PFSK-1 (cell line): ENCODE measurements at regions not wholly inside any gene's neighbourhood (a gene's known extent, or its start where the extent isn't known, plus 50 kb on each side); places are given as distances from the start of the nearest gene placed in this dataset.

ENCODE experiments used
- FOXP2 ChIP-seq: optimal IDR thresholded peaks from 2 replicates; pipeline ENCODE3; 2011; ENCODE audit warnings: borderline replicate concordance, control low read depth, inconsistent platforms; ENCODE audit not compliant: insufficient read depth; ENCODE audit errors: extremely low read length, extremely low read depth
- POLR2AphosphoS5 ChIP-seq: IDR thresholded peaks from 2 replicates; pipeline ENCODE4 v1.6.1; 2012; ENCODE audit warnings: low read depth, mild to moderate bottlenecking, control low read depth, low read length, moderate library complexity
- REST ChIP-seq, 2 experiments: IDR thresholded peaks; 2 replicates each; pipeline versions ENCODE4 v1.6.1 to v1.8.0; 2011 to 2012; ENCODE audit warnings: low read depth in 2 of 2, low read length in 2 of 2, control low read depth in 1 of 2, inconsistent platforms in 1 of 2, mild to moderate bottlenecking in 1 of 2, moderate library complexity in 1 of 2; ENCODE audit not compliant: insufficient read depth in 1 of 2
- SIN3A ChIP-seq: IDR thresholded peaks from 2 replicates; pipeline ENCODE4 v1.6.1; 2012; ENCODE audit warnings: mild to moderate bottlenecking, low read length, moderate library complexity, borderline replicate concordance; ENCODE audit not compliant: insufficient read depth
- TAF1 ChIP-seq: IDR thresholded peaks from 2 replicates; pipeline ENCODE4 v1.6.1; 2012; ENCODE audit warnings: low read length, control low read depth, borderline replicate concordance; ENCODE audit not compliant: insufficient read depth

GRCh38 chr12:19880076-19880475 is 440.8 kb downstream of the AEBP2 start:
- no peak for TF ChIP-seq POLR2AphosphoS5
- no peak for TF ChIP-seq SIN3A
- TF ChIP-seq TAF1, result no peak
- TF ChIP-seq REST (IDR thresholded peaks at IDR 0.05; ENCODE audit: insufficient read depth in 1 of 2, low read depth in 2 of 2, low read length in 2 of 2), result no peak
- TF ChIP-seq FOXP2, result no peak
